SK-N-SH treated with all-trans-retinoic acid at 6 μM for 48 hours (cell line): ENCODE measurements at regions not wholly inside any gene's neighbourhood (a gene's known extent, or its start where the extent isn't known, plus 50 kb on each side); places are given as distances from the start of the nearest gene placed in this dataset.

ENCODE experiments used
- ARNTL ChIP-seq: fragments of 450-650 bp; formaldehyde crosslinking; IDR thresholded peaks from 2 replicates; pipeline ENCODE4 v1.5.0; 2020; ENCODE audit warnings: low read depth, mild to moderate bottlenecking, moderate library complexity, borderline replicate concordance
- PPARA ChIP-seq: fragments of 250-450 bp; sonication (Bioruptor Pico); IDR thresholded peaks from 2 replicates; pipeline ENCODE4 v1.5.0; 2020; ENCODE audit warnings: mild to moderate bottlenecking, borderline replicate concordance
- TCF4 ChIP-seq: fragments of 250-450 bp; sonication (Bioruptor Pico); IDR thresholded peaks from 2 replicates; pipeline ENCODE4 v1.8.0; 2021; ENCODE audit warnings: mild to moderate bottlenecking, moderate library complexity, borderline replicate concordance
- ZFP3 ChIP-seq: fragments of 250-450 bp; sonication (Bioruptor Pico); IDR thresholded peaks from 2 replicates; pipeline ENCODE4 v1.5.0; 2020; ENCODE audit warnings: mild to moderate bottlenecking, moderate library complexity
- ZNF70 ChIP-seq: fragments of 450-650 bp; formaldehyde crosslinking; IDR thresholded peaks from 2 replicates; pipeline ENCODE4 v1.5.0; 2020; ENCODE audit warnings: mild to moderate bottlenecking, moderate library complexity
- ZNF8 ChIP-seq: fragments of 450-650 bp; formaldehyde crosslinking; IDR thresholded peaks from 2 replicates; pipeline ENCODE4 v1.5.0; 2020; ENCODE audit warnings: mild to moderate bottlenecking, moderate library complexity
- TF ChIP-seq, protein P1 (sequence below): fragments of 250-450 bp; sonication (Bioruptor Pico); IDR thresholded peaks from 2 replicates; pipeline ENCODE4 v1.8.0; 2020; ENCODE audit warnings: mild to moderate bottlenecking, moderate library complexity, borderline replicate concordance
- TF ChIP-seq, protein P2 (sequence below): fragments of 250-450 bp; sonication (Bioruptor Pico); IDR thresholded peaks from 2 replicates; pipeline ENCODE4 v1.5.1; 2020; ENCODE audit warnings: low read depth, mild to moderate bottlenecking, moderate library complexity

DNA sequence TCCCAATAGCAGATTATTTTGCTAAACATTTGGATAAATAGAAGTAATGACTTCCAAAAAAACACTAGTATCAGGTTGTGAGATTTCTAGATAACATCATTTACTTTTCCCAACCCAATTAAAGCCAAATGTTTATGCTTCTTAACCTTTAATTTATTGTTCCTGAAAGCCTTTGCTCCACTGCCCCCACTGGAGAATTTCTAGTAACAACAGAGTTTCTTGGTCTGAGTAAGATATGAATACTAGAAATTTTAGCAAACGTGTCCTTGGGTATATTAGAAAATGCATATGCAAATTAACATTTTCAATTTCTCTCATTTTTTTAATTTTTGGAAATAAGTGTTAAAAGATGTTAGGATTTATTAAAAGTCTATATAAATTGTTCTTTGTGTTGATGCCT, 958.0 kb upstream of the PHF14 start:
- TF ChIP-seq ZNF70 (CRISPR knock-in tag) (no peak), ARNTL (no peak), ZFP3 (CRISPR knock-in tag) (no peak), ZNF8 (CRISPR knock-in tag) (no peak), TCF4 (no peak), PPARA (no peak)
- TF ChIP-seq, protein P1, sequence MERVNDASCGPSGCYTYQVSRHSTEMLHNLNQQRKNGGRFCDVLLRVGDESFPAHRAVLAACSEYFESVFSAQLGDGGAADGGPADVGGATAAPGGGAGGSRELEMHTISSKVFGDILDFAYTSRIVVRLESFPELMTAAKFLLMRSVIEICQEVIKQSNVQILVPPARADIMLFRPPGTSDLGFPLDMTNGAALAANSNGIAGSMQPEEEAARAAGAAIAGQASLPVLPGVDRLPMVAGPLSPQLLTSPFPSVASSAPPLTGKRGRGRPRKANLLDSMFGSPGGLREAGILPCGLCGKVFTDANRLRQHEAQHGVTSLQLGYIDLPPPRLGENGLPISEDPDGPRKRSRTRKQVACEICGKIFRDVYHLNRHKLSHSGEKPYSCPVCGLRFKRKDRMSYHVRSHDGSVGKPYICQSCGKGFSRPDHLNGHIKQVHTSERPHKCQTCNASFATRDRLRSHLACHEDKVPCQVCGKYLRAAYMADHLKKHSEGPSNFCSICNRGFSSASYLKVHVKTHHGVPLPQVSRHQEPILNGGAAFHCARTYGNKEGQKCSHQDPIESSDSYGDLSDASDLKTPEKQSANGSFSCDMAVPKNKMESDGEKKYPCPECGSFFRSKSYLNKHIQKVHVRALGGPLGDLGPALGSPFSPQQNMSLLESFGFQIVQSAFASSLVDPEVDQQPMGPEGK (CRISPR knock-in tag): no peak
- TF ChIP-seq, protein P2, sequence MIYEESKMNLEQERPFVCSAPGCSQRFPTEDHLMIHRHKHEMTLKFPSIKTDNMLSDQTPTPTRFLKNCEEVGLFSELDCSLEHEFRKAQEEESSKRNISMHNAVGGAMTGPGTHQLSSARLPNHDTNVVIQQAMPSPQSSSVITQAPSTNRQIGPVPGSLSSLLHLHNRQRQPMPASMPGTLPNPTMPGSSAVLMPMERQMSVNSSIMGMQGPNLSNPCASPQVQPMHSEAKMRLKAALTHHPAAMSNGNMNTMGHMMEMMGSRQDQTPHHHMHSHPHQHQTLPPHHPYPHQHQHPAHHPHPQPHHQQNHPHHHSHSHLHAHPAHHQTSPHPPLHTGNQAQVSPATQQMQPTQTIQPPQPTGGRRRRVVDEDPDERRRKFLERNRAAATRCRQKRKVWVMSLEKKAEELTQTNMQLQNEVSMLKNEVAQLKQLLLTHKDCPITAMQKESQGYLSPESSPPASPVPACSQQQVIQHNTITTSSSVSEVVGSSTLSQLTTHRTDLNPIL (CRISPR knock-in tag): no peak
